ENCODE measurements at regions not wholly inside any gene's neighbourhood (a gene's known extent, or its start where the extent isn't known, plus 50 kb on each side); places are given as distances from the start of the nearest gene placed in this dataset.

DNA sequence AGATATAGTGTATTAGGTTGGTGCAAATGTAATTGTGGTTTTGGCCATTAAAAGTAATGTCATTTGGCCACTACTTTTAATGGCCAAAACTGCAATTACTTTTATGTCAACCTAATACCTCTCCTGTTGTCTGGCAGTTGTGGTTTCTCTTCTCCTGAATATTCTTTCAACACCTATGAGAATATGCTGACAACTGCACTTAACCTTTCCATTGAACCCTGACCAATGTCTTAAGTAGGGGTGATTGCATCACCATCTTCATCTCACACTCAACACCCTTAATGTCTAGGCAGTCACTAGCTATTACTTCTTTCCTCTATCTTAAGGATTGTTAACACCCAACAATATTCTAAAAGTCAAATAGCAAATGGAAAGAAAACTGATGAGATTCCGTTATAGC is 200.5 kb upstream of the HSF2 start:
- Mint-ChIP-seq H3K9me3 (no peaks in the 10 kb centered on the region), H3K36me3 (ENCODE audit: low read depth) (no peaks in the 10 kb centered on the region), H3K27me3 (no peaks in the 10 kb centered on the region), H3K4me1 (no peaks in the 10 kb centered on the region), H3K27ac (no peak overlapping the region), H3K4me3 (no peak overlapping the region)
- DNase-seq, result no peak
- ATAC-seq (ENCODE audit: low read depth), result no peak
- TF ChIP-seq, protein P1, sequence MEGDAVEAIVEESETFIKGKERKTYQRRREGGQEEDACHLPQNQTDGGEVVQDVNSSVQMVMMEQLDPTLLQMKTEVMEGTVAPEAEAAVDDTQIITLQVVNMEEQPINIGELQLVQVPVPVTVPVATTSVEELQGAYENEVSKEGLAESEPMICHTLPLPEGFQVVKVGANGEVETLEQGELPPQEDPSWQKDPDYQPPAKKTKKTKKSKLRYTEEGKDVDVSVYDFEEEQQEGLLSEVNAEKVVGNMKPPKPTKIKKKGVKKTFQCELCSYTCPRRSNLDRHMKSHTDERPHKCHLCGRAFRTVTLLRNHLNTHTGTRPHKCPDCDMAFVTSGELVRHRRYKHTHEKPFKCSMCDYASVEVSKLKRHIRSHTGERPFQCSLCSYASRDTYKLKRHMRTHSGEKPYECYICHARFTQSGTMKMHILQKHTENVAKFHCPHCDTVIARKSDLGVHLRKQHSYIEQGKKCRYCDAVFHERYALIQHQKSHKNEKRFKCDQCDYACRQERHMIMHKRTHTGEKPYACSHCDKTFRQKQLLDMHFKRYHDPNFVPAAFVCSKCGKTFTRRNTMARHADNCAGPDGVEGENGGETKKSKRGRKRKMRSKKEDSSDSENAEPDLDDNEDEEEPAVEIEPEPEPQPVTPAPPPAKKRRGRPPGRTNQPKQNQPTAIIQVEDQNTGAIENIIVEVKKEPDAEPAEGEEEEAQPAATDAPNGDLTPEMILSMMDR (IDR thresholded peaks at IDR 0.05), result no peak
- POLR2A ChIA-PET, result no interaction called here
- CTCF ChIA-PET, result no interaction called here
- intact Hi-C loops (cut with micrococcal nuclease), result no loop called here

GRCh38 chr6:122200440-122200839 is 199.0 kb upstream of the HSF2 start:
- Mint-ChIP-seq H3K27me3 (no peaks in the 10 kb centered on the region), H3K36me3 (ENCODE audit: low read depth) (no peaks in the 10 kb centered on the region), H3K27ac (no peak overlapping the region), H3K4me3 (no peak overlapping the region), H3K4me1 (no peaks in the 10 kb centered on the region), H3K9me3 (no peaks in the 10 kb centered on the region)
- ATAC-seq (ENCODE audit: low read depth), result no peak
- ChIA-PET CTCF (no interaction called here), POLR2A (no interaction called here)
- intact Hi-C loops (cut with micrococcal nuclease), result no loop called here
- TF ChIP-seq, protein P1 (IDR thresholded peaks at IDR 0.05), result no peak
- no peak for DNase-seq

GRCh38 chr6:122202576-122203137 is 196.8 kb upstream of the HSF2 start:
- ChIA-PET CTCF (no interaction called here), POLR2A (no interaction called here)
- TF ChIP-seq, protein P1 (IDR thresholded peaks at IDR 0.05), result no peak
- DNase-seq (no peak), ATAC-seq (ENCODE audit: low read depth) (no peak)
- no peaks in the 10 kb centered on the region for H3K9me3 Mint-ChIP-seq
- intact Hi-C loops (cut with micrococcal nuclease), result no loop called here
- no peaks in the 10 kb centered on the region for H3K4me1 Mint-ChIP-seq
- H3K27me3 Mint-ChIP-seq, result no peaks in the 10 kb centered on the region
- no peaks in the 10 kb centered on the region for H3K36me3 Mint-ChIP-seq (ENCODE audit: low read depth)
- no peak overlapping the region for H3K27ac Mint-ChIP-seq
- no peak overlapping the region for H3K4me3 Mint-ChIP-seq

DNA sequence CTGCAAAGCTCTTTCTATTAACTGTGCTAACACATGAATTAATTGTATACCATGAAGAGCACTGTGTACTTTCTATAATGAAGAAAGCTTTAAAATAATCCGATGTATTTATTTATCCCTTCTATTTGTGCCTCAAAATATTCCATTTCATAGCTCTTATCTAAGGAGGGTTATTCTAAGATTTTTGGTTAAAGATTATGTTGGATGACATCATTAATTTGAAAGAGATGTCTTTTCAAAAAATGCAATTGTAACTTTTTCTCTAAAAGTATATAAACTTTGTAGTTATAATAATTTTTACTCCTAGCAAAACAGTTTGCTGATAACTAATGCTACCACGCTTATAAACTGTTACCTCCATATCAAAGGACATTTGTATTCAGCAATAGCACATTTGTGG is 192.4 kb upstream of the HSF2 start:
- TF ChIP-seq, protein P1 (IDR thresholded peaks at IDR 0.05), result no peak
- ATAC-seq (ENCODE audit: low read depth), result no peak
- Mint-ChIP-seq H3K4me3 (no peak overlapping the region), H3K27ac (no peak overlapping the region), H3K27me3 (no peaks in the 10 kb centered on the region), H3K36me3 (ENCODE audit: low read depth) (no peaks in the 10 kb centered on the region), H3K9me3 (no peaks in the 10 kb centered on the region), H3K4me1 (no peaks in the 10 kb centered on the region)
- no peak for DNase-seq
- intact Hi-C loops (cut with micrococcal nuclease), result no loop called here
- ChIA-PET POLR2A (no interaction called here), CTCF (no interaction called here)

GRCh38 chr6:122207794-122208193 is 191.7 kb upstream of the HSF2 start:
- Mint-ChIP-seq H3K9me3 (no peaks in the 10 kb centered on the region), H3K36me3 (ENCODE audit: low read depth) (no peaks in the 10 kb centered on the region), H3K4me1 (no peaks in the 10 kb centered on the region), H3K27me3 (no peaks in the 10 kb centered on the region), H3K27ac (no peak overlapping the region), H3K4me3 (no peak overlapping the region)
- ATAC-seq (ENCODE audit: low read depth), result no peak
- DNase-seq, result no peak
- intact Hi-C loops (cut with micrococcal nuclease), result no loop called here
- POLR2A ChIA-PET, result no interaction called here
- CTCF ChIA-PET, result no interaction called here
- TF ChIP-seq, protein P1 (IDR thresholded peaks at IDR 0.05), result no peak

Data from activated B cell treated with CpG ODN at 0.5 μM for 24 hours (primary cell).